ENCODE measurements at regions not wholly inside any gene's neighbourhood (a gene's known extent, or its start where the extent isn't known, plus 50 kb on each side); places are given as distances from the start of the nearest gene placed in this dataset.

GRCh38 chr5:154110107-154110453 lies 71.3 kb downstream of the MFAP3 start (continued):
- TF ChIP-seq, protein P1, sequence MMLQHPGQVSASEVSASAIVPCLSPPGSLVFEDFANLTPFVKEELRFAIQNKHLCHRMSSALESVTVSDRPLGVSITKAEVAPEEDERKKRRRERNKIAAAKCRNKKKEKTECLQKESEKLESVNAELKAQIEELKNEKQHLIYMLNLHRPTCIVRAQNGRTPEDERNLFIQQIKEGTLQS (IDR thresholded peaks at IDR 0.05; ENCODE audit: insufficient read depth, low read depth, low read length) = no peak
- no peak for TF ChIP-seq JUND (IDR thresholded peaks at IDR 0.05; ENCODE audit: low read length)
